Stimulated activated naive CD8-positive, alpha-beta T cell treated with anti-CD3 and anti-CD28 coated beads, Interleukin-15, Interleukin-2, amounts not matched to agents 100 ng/mL and 50 ng/mL, for 24 hours (primary cell): ENCODE measurements at regions not wholly inside any gene's neighbourhood (a gene's known extent, or its start where the extent isn't known, plus 50 kb on each side); places are given as distances from the start of the nearest gene placed in this dataset.

Experiments used
- H3K27ac Mint-ChIP-seq: one replicate; pipeline ENCODE4 v1.8.0; 2021; ENCODE audit warnings: mild to moderate bottlenecking, mixed read lengths
- H3K27me3 Mint-ChIP-seq: one replicate; pipeline ENCODE4 v1.8.0; 2021; ENCODE audit warnings: mixed read lengths
- H3K36me3 Mint-ChIP-seq: one replicate; pipeline ENCODE4 v1.8.0; 2021; ENCODE audit warnings: low read depth, mixed read lengths
- H3K4me1 Mint-ChIP-seq: one replicate; pipeline ENCODE4 v1.8.0; 2021; ENCODE audit warnings: low read depth, mixed read lengths
- H3K4me3 Mint-ChIP-seq: one replicate; pipeline ENCODE4 v1.8.0; 2021; ENCODE audit warnings: mild to moderate bottlenecking, mixed read lengths
- H3K9me3 Mint-ChIP-seq: one replicate; pipeline ENCODE4 v1.8.0; 2021; ENCODE audit warnings: mixed read lengths

DNA sequence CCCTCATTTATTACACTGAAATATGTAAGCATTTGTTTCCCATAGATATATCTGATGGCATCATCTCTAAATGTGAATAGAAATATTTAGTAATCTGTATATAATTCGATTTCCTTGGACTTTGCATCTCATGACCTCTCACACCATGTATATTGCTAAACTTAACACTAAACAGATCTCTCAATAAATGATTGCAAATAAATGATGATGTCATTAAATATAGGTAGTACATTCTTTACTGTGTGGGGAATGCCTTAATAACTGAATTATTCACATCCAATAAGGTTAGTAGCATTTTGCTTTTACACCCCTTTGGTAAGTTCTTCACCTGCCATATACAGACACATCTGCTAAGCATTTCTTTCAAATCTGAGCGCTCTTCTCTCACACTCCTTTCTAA lies 340.5 kb downstream of the FSCB start:
- peaks cover 15% of the 10 kb centered on the region for H3K9me3 Mint-ChIP-seq
- H3K4me3 Mint-ChIP-seq: no peak overlapping the region
- H3K27ac Mint-ChIP-seq: no peak overlapping the region
- no peaks in the 10 kb centered on the region for H3K4me1 Mint-ChIP-seq
- H3K27me3 Mint-ChIP-seq: no peaks in the 10 kb centered on the region
- no peaks in the 10 kb centered on the region for H3K36me3 Mint-ChIP-seq

DNA sequence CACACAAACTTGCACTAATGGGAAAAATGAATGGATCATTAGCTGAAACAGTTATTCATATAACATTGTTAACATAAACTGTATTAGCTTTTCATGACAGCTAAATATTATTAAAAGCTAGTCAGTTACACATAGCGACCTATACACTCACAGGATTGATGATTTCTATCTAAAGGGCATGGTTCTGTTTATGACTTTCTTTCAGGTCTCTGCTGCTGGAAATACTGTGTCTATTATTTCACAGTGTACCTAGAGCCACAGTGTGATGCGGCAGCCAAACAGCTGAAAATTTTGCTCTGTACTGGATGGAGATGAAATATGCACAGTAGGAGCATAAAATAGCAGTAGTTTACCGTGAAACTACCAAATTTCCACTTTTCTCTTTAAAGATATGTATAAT lies 341.1 kb downstream of the FSCB start:
- Mint-ChIP-seq H3K9me3 (peaks cover 15% of the 10 kb centered on the region), H3K27me3 (no peaks in the 10 kb centered on the region), H3K36me3 (no peaks in the 10 kb centered on the region), H3K4me1 (no peaks in the 10 kb centered on the region), H3K4me3 (no peak overlapping the region), H3K27ac (no peak overlapping the region)

- no peak overlapping the region for H3K4me3 Mint-ChIP-seq
- H3K36me3 Mint-ChIP-seq: no peaks in the 10 kb centered on the region
- no peaks in the 10 kb centered on the region for H3K27me3 Mint-ChIP-seq
- no peak overlapping the region for H3K27ac Mint-ChIP-seq
- peaks cover 12% of the 10 kb centered on the region for H3K9me3 Mint-ChIP-seq
- H3K4me1 Mint-ChIP-seq: no peaks in the 10 kb centered on the region
Measured at GRCh38 chr14:44165286-44165685, 341.8 kb downstream of the FSCB start.

GRCh38 chr14:44163946-44164345 lies 343.1 kb downstream of the FSCB start:
- H3K36me3 Mint-ChIP-seq: no peaks in the 10 kb centered on the region
- no peak overlapping the region for H3K4me3 Mint-ChIP-seq
- no peaks in the 10 kb centered on the region for H3K27me3 Mint-ChIP-seq
- no peak overlapping the region for H3K27ac Mint-ChIP-seq
- peaks cover 9% of the 10 kb centered on the region for H3K9me3 Mint-ChIP-seq
- no peaks in the 10 kb centered on the region for H3K4me1 Mint-ChIP-seq

- no peaks in the 10 kb centered on the region for H3K4me1 Mint-ChIP-seq
Measured at GRCh38 chr14:44162197-44162596, 344.9 kb downstream of the FSCB start.

GRCh38 chr14:44154874-44155273 lies 352.2 kb downstream of the FSCB start:
- Mint-ChIP-seq H3K9me3 (peaks cover 11% of the 10 kb centered on the region), H3K4me1 (no peaks in the 10 kb centered on the region), H3K27ac (no peak overlapping the region), H3K27me3 (no peaks in the 10 kb centered on the region), H3K36me3 (no peaks in the 10 kb centered on the region), H3K4me3 (no peak overlapping the region)

More at GRCh38 chr14:44162197-44162596, 344.9 kb downstream of the FSCB start:
- Mint-ChIP-seq H3K27ac (no peak overlapping the region), H3K9me3 (peaks cover 12% of the 10 kb centered on the region), H3K27me3 (no peaks in the 10 kb centered on the region), H3K4me3 (no peak overlapping the region), H3K36me3 (no peaks in the 10 kb centered on the region)

DNA sequence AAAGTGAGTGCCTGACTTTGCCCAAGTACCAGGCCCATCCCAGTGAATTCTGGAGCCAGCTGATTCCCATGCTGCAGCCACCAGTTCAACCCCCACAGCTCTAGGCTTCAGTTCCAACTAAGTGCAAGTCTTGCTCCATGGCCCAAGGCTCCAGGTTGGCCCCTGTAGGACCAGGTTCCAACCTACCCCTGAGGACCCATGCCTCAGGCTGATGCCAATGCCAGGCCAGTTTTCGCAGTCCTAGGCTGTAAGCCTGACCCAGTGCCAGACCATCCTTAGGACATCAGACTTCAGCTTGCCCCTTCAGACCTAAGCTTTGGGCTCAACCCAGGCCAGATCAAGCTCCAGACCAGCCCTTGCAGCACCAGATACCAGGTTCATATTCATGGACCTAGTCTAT lies 352.6 kb downstream of the FSCB start:
- Mint-ChIP-seq H3K4me1 (no peaks in the 10 kb centered on the region), H3K9me3 (peaks cover 11% of the 10 kb centered on the region), H3K36me3 (no peaks in the 10 kb centered on the region), H3K27me3 (no peaks in the 10 kb centered on the region), H3K27ac (no peak overlapping the region), H3K4me3 (no peak overlapping the region)

GRCh38 chr14:44151130-44151820 lies 355.8 kb downstream of the FSCB start:
- no peaks in the 10 kb centered on the region for H3K9me3 Mint-ChIP-seq
- no peaks in the 10 kb centered on the region for H3K36me3 Mint-ChIP-seq
- no peak overlapping the region for H3K4me3 Mint-ChIP-seq
- no peaks in the 10 kb centered on the region for H3K27me3 Mint-ChIP-seq
- no peak overlapping the region for H3K27ac Mint-ChIP-seq
- no peaks in the 10 kb centered on the region for H3K4me1 Mint-ChIP-seq

DNA sequence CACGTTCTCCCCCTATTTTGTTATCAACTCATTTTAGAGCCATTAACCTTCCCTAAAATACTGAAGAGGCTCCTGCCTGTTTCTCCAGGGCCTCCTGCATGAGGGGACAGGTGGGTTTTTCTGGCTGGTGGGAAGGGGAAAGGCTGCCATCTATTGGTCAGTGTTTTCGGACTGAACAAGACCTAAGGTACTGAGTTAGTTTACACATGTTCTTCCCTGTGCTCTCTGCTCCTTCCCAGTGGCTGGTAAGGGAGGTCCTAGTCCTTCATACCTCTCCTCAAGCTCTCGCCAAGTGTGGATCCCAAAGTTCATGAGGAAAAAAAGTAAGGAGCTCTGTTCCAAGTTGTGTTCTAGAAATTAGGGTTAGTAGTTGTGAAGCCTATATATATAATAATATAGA lies 357.5 kb downstream of the FSCB start:
- Mint-ChIP-seq H3K4me3 (no peak overlapping the region), H3K4me1 (no peaks in the 10 kb centered on the region), H3K9me3 (no peaks in the 10 kb centered on the region), H3K27ac (no peak overlapping the region), H3K36me3 (no peaks in the 10 kb centered on the region), H3K27me3 (no peaks in the 10 kb centered on the region)

GRCh38 chr14:44142006-44142405 lies 365.1 kb downstream of the FSCB start:
- H3K4me3 Mint-ChIP-seq: no peak overlapping the region
- H3K36me3 Mint-ChIP-seq: no peaks in the 10 kb centered on the region
- H3K4me1 Mint-ChIP-seq: no peaks in the 10 kb centered on the region
- H3K27ac Mint-ChIP-seq: no peak overlapping the region
- no peaks in the 10 kb centered on the region for H3K27me3 Mint-ChIP-seq
- H3K9me3 Mint-ChIP-seq: peaks cover 3% of the 10 kb centered on the region

- no peaks in the 10 kb centered on the region for H3K36me3 Mint-ChIP-seq
- H3K9me3 Mint-ChIP-seq: peaks cover 3% of the 10 kb centered on the region
- no peak overlapping the region for H3K27ac Mint-ChIP-seq
- no peaks in the 10 kb centered on the region for H3K4me1 Mint-ChIP-seq
- no peak overlapping the region for H3K4me3 Mint-ChIP-seq
- no peaks in the 10 kb centered on the region for H3K27me3 Mint-ChIP-seq
Measured at GRCh38 chr14:44135972-44136371, 371.1 kb downstream of the FSCB start.

- Mint-ChIP-seq H3K27ac (no peak overlapping the region), H3K36me3 (no peaks in the 10 kb centered on the region), H3K9me3 (peaks cover 3% of the 10 kb centered on the region), H3K4me3 (no peak overlapping the region), H3K4me1 (no peaks in the 10 kb centered on the region), H3K27me3 (no peaks in the 10 kb centered on the region)
Measured at GRCh38 chr14:44131861-44132260, 375.2 kb downstream of the FSCB start.

GRCh38 chr14:44113769-44114730 lies 393.0 kb downstream of the FSCB start:
- Mint-ChIP-seq H3K4me3 (no peak overlapping the region), H3K27ac (no peak overlapping the region), H3K4me1 (no peaks in the 10 kb centered on the region), H3K9me3 (peaks cover 21% of the 10 kb centered on the region), H3K36me3 (no peaks in the 10 kb centered on the region), H3K27me3 (no peaks in the 10 kb centered on the region)

- H3K27ac Mint-ChIP-seq: no peak overlapping the region
- no peaks in the 10 kb centered on the region for H3K27me3 Mint-ChIP-seq
- no peaks in the 10 kb centered on the region for H3K36me3 Mint-ChIP-seq
- H3K4me3 Mint-ChIP-seq: no peak overlapping the region
- no peaks in the 10 kb centered on the region for H3K4me1 Mint-ChIP-seq
- peaks cover 19% of the 10 kb centered on the region for H3K9me3 Mint-ChIP-seq
Measured at GRCh38 chr14:44112774-44113460, 394.2 kb downstream of the FSCB start.

DNA sequence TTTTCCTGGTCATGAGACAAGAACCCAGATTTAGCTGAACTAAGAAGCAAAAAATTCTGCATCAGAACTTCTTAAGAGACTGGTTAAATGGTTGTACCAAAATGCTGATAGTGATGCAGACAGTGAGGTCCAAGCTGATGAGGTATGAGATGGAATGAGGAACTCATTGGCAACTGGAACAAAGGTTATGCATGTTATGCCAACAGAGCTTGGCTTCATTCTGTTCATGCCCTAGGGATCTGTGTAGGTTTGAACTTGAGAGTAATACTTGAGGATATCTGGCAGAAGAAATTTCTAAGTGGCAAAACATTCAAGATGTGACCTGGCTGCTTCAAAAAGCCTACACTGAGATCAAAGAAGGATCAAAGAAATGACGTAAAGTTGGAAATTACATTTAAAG lies 398.0 kb downstream of the FSCB start:
- H3K27me3 Mint-ChIP-seq: no peaks in the 10 kb centered on the region
- H3K4me3 Mint-ChIP-seq: no peak overlapping the region
- no peaks in the 10 kb centered on the region for H3K36me3 Mint-ChIP-seq
- no peak overlapping the region for H3K27ac Mint-ChIP-seq
- peaks cover 4% of the 10 kb centered on the region for H3K9me3 Mint-ChIP-seq
- H3K4me1 Mint-ChIP-seq: no peaks in the 10 kb centered on the region
